ENCODE measurements at regions not wholly inside any gene's neighbourhood (a gene's known extent, or its start where the extent isn't known, plus 50 kb on each side); places are given as distances from the start of the nearest gene placed in this dataset.
"Not testable (repeated sequence)": the region's sequence is repeated elsewhere in the genome, so short reads cannot be mapped to it uniquely, and the experiment has no call there.

DNA sequence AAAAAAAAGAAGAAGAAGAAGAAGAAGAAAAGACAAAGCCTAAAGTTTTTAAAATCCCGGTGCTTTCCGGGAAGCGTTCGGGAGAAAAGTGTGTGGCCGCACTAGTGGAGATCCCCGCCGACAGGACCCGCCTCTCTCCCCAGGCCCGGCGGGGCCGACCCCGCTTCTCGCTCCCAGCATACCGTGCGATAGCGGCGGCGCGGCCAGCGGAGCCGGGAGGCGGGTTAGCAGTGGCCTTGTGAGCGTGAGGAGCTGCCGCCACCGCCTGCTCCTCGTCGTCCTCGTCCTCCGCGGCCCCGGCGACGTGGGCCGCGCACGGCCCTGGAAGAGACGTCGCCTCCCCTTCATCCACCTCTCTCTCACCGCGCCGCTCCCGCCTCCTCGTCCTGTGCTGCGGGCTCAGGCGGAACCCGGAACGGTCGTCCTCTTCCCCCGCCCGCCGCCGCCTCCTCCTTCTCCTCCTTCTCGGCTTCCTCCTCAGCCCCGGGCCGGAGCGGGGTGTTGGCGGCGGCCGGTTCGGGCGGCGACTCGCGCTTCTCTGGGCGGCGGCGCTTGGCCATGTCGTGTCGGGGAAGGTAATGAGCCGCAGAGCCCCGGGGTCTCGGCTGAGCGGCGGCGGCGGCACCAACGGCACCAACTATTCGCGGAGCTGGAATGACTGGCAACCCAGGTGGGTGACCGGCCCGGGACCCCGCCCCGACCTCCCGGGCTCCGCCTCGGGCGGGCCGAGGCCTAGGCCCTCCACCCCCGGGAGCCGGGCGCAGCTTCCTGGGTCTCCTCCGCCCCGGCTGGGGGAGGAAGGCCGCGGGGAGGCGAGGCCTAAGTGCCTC, 62.6 kb upstream of the CDR2 start:
- Histone ChIP-seq H3K4me3 (ENCODE audit: severe bottlenecking) (peak overlapping the region; percentile 72), H3K27ac (ENCODE audit: poor library complexity, severe bottlenecking) (peak overlapping the region; percentile 87)
- not testable (repeated sequence) for H3K9me3 ChIP-seq (ENCODE audit: severe bottlenecking); H3K36me3 ChIP-seq (ENCODE audit: low read depth); DNase-seq (ENCODE audit: low spot score); H3K4me1 ChIP-seq (ENCODE audit: insufficient read depth, poor library complexity, severe bottlenecking); H3K27me3 ChIP-seq (ENCODE audit: insufficient read depth, poor library complexity, severe bottlenecking)
- peak; percentile 88 for ATAC-seq (ENCODE audit: low read depth)

DNA sequence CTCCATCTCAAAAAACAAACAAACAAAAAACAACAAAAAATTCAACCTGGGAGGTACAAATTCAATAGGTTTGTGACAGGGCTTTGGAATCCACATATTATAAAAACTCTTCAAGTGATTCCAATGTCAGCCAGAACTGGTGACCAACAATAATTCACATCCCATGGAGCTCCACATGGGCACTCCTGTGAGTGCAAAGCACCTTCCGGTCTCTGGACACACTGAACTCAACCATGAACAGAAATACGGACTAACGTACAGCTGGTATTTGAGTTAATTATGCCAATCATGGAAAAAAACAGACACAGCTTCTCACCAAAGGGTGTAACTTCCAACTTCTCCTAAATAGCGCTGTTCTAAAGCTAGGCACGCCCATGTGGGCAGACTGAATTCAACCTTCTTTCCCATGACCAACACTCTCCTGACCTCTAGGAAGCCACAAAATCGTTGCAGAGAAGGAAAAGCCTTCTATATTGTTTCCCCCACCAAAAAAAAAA, 62.0 kb upstream of the CDR2 start:
- H3K27ac ChIP-seq (ENCODE audit: poor library complexity, severe bottlenecking): peak overlapping the region; percentile 87
- peak; percentile 13; the same call in 1 of the 3 replicates for ATAC-seq (ENCODE audit: low read depth)
- peak overlapping the region; percentile 72 for H3K4me3 ChIP-seq (ENCODE audit: severe bottlenecking)
- not testable (repeated sequence) for H3K4me1 ChIP-seq (ENCODE audit: insufficient read depth, poor library complexity, severe bottlenecking); DNase-seq (ENCODE audit: low spot score); H3K36me3 ChIP-seq (ENCODE audit: low read depth); H3K9me3 ChIP-seq (ENCODE audit: severe bottlenecking); H3K27me3 ChIP-seq (ENCODE audit: insufficient read depth, poor library complexity, severe bottlenecking)

DNA sequence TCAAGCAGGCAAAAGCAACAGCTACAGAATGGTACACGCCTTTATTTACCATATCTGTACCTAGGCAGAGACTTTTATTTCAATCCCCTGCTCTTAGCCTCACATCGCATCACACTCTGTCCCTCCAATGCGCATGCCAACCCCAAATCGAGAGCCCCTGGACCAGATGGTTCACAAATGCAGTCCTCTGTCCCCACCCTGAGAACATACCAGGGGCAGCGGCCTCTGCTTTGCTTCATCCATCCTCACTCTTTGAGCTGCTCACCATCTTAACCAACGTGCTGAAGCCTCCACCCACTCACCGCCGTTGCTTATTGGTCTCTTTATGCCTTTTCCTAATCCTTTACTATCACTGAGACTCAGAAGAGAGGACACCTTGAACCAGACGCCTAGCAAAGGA, 56.9 kb upstream of the CDR2 start:
- not testable (repeated sequence) for H3K27me3 ChIP-seq (ENCODE audit: insufficient read depth, poor library complexity, severe bottlenecking); ATAC-seq (ENCODE audit: low read depth); H3K4me3 ChIP-seq (ENCODE audit: severe bottlenecking); H3K4me1 ChIP-seq (ENCODE audit: insufficient read depth, poor library complexity, severe bottlenecking); H3K36me3 ChIP-seq (ENCODE audit: low read depth); H3K27ac ChIP-seq (ENCODE audit: poor library complexity, severe bottlenecking); DNase-seq (ENCODE audit: low spot score); H3K9me3 ChIP-seq (ENCODE audit: severe bottlenecking)

DNA sequence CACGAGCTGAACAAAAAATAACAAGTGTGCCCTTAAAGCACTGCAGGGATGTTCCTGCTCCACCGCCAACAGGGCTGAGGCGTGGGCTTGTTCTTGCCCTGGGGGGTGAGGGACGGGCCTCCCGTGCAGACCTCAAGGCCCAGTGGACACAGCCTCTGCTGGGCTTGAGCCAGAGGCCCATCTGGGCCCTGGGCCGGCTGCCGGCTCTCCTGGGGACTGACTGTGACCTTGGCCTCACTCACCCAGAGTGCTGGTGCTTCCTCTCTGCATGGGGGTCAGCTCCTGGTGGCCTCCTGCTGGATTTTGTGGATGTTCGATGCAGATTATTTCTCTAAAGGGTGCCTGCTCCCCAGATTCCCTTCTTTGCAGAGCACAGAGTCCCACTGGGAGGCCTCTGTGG, 54.2 kb upstream of the CDR2 start:
- Histone ChIP-seq H3K4me3 (ENCODE audit: severe bottlenecking) (no peak overlapping the region), H3K9me3 (ENCODE audit: severe bottlenecking) (no peaks in the 10 kb centered on the region), H3K27ac (ENCODE audit: poor library complexity, severe bottlenecking) (no peak overlapping the region), H3K4me1 (ENCODE audit: insufficient read depth, poor library complexity, severe bottlenecking) (no peaks in the 10 kb centered on the region), H3K27me3 (ENCODE audit: insufficient read depth, poor library complexity, severe bottlenecking) (no peaks in the 10 kb centered on the region), H3K36me3 (ENCODE audit: low read depth) (peaks cover 8% of the 10 kb centered on the region)
- DNase-seq (ENCODE audit: low spot score) (no peak), ATAC-seq (ENCODE audit: low read depth) (no peak)
- TF ChIP-seq, protein P1, sequence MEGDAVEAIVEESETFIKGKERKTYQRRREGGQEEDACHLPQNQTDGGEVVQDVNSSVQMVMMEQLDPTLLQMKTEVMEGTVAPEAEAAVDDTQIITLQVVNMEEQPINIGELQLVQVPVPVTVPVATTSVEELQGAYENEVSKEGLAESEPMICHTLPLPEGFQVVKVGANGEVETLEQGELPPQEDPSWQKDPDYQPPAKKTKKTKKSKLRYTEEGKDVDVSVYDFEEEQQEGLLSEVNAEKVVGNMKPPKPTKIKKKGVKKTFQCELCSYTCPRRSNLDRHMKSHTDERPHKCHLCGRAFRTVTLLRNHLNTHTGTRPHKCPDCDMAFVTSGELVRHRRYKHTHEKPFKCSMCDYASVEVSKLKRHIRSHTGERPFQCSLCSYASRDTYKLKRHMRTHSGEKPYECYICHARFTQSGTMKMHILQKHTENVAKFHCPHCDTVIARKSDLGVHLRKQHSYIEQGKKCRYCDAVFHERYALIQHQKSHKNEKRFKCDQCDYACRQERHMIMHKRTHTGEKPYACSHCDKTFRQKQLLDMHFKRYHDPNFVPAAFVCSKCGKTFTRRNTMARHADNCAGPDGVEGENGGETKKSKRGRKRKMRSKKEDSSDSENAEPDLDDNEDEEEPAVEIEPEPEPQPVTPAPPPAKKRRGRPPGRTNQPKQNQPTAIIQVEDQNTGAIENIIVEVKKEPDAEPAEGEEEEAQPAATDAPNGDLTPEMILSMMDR (IDR thresholded peaks at IDR 0.05; ENCODE audit: poor library complexity, severe bottlenecking): no peak

DNA sequence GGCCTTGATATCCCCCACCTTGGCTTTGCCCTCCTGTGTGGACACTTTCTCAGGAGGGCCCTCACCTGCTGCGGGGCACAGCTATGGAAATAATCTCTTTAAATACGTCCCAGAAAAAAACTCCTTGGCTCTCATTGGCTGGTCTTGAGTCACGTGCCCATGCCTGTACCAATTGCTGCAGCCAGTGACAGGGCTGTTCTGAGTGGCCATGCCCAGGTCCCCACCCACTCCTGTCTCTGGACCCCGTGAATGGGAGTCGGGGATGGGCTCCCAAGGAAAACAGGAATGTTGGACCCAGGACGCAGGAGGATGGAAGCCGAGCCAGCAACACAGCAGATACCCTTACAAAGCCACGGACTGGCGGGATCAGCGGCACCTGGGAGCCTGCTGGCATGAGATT, 53.1 kb upstream of the CDR2 start:
- Histone ChIP-seq H3K9me3 (ENCODE audit: severe bottlenecking) (no peaks in the 10 kb centered on the region), H3K36me3 (ENCODE audit: low read depth) (peaks cover 8% of the 10 kb centered on the region), H3K4me3 (ENCODE audit: severe bottlenecking) (no peak overlapping the region), H3K4me1 (ENCODE audit: insufficient read depth, poor library complexity, severe bottlenecking) (no peaks in the 10 kb centered on the region), H3K27ac (ENCODE audit: poor library complexity, severe bottlenecking) (no peak overlapping the region), H3K27me3 (ENCODE audit: insufficient read depth, poor library complexity, severe bottlenecking) (no peaks in the 10 kb centered on the region)
- ATAC-seq (ENCODE audit: low read depth) (no peak), DNase-seq (ENCODE audit: low spot score) (no peak)
- TF ChIP-seq, protein P1 (IDR thresholded peaks at IDR 0.05; ENCODE audit: poor library complexity, severe bottlenecking): no peak

DNA sequence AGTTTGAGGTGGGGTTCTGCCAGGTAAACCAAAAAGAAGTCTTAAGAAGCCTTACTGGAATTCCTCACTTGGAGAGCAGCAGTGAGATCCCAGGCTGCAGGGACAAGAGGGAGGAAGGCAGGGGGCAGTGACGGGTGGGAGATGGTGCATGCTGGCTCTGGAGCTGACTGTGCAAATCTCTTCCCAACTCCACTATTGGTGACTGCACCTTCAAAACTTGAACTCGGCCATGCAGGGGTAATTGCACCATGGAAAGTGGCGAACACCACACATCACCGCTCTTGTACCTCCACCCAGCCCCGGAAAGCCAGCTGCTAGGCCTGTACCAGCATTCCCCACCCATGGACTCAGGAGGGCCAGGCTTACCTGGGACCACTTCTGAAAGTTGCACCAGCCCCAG, 51.4 kb upstream of the CDR2 start:
- DNase-seq (ENCODE audit: low spot score) (no peak), ATAC-seq (ENCODE audit: low read depth) (no peak; the same call in 2 of the 3 replicates)
- Histone ChIP-seq H3K36me3 (ENCODE audit: low read depth) (peaks cover 8% of the 10 kb centered on the region), H3K4me1 (ENCODE audit: insufficient read depth, poor library complexity, severe bottlenecking) (no peaks in the 10 kb centered on the region), H3K27me3 (ENCODE audit: insufficient read depth, poor library complexity, severe bottlenecking) (no peaks in the 10 kb centered on the region), H3K27ac (ENCODE audit: poor library complexity, severe bottlenecking) (no peak overlapping the region), H3K4me3 (ENCODE audit: severe bottlenecking) (no peak overlapping the region), H3K9me3 (ENCODE audit: severe bottlenecking) (no peaks in the 10 kb centered on the region)
- TF ChIP-seq, protein P1 (IDR thresholded peaks at IDR 0.05; ENCODE audit: poor library complexity, severe bottlenecking): no peak

Measured in RWPE2 (cell line).